ENCODE measurements at regions not wholly inside any gene's neighbourhood (a gene's known extent, or its start where the extent isn't known, plus 50 kb on each side); places are given as distances from the start of the nearest gene placed in this dataset.

DNA sequence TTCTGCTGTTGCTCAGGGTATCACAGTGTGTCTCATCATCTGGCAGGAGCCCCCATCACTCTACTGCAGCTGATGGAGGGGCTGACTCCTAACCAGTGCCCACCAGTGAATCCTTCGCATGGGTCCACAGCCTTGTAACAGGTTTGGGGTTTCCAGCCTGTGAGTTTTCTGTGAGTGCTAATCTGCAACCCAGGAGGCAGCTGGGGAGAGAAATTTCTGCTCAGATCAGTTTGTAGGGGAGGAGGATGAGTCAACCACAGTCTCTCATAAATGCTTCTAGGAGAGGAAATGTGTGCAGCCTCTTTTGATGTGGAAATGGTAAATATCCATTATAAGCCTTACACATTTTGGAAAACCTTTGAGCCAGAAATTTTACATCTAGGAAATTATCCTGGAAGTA lies 871.3 kb downstream of the AACS start:
- no peak for DNase-seq

DNA sequence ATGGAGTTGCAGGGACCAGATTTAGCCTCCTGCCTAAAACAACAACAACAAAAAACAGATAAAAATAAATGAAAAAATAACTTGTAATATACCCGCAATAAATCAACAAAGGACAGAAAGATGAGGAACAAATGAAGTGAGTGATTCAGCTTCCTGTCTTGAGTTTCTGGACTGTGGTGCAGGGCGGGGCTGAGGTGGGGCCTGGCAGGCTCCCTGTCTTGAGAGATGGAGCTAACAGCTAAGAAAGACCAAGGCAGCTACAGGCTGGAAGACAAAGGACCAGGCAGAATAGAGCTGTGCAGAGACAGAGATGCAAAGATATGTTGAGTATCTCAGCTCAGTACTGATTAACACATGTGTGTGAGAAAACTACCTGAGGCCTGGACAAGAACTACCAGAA lies 879.2 kb downstream of the AACS start:
- DNase-seq = no peak

DNA sequence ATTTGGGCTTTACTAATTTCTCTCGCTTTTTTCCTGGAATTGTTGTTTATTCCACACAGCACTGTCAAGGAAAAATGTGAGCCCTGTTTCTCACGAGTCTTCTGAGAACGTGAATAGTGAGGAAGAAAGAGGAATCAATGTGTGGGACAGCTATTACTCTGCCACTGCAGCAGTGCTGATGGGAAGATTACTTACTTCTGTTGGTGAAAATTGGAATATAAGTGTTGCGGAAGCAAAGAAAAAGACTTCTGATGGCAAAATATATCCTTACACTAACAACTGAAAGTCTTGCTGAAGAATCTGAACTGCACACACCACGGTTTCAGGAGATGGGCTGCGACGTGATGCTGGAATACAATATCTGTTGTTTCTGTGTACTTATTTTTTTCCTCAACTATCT lies 884.2 kb downstream of the AACS start:
- DNase-seq = no peak

DNA sequence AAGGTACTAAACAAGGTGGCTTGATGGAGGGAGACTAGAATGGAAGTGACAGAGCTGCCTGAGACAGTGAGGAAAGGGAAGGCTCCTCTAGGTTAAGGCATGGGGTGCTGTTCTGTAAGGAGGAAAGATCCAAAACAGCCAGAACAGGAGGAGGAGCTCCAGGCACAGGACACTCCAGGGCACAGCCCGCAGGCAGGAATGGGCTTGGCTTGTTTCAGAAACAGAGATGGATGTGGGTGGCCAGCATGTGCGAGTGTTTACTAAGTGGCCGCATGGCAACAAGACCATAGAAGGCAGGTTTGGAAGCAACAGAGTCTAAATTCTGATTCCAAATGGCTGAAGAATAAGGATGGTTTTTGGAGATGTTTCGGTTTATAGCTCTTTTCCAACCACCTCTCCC lies 889.1 kb downstream of the AACS start:
- no peak for DNase-seq

DNA sequence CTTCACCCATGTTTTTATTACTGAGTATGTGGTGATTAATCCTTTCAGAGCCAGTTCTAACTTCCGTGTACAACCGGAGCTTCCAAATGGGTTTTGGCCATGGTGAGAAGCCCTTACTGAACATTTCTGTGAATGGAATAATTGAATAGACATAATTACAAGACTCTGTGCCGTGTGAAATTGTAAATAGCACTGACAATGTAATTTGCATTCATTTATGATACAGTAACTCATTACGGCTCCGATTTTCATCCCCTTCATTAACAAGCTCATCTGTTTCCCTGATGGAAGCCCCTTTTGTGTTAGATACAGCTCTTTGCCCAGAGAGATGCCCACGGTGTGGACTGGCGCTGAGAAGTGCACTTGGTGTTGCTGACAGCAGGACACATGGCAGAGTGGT lies 891.0 kb downstream of the AACS start:
- no peak for DNase-seq

DNA sequence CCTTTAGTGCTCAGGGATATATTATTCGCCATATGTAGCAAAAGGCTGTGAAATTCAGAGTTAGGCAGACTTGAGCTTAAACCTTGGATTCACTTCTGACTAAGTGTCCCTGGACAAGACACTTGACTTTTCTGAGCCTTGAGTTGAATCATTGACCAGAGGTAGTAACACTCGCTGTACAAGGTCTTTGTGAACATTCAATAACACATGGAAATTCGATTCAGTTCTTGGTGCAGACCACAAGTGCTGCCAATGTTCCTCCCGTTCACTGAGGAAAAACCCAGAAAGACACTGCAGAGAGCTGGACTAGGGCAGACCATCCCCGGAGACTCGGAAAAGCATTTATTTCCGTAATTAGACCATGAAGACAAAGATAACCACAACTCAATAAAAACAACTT lies 901.4 kb downstream of the AACS start:
- DNase-seq = no peak

DNA sequence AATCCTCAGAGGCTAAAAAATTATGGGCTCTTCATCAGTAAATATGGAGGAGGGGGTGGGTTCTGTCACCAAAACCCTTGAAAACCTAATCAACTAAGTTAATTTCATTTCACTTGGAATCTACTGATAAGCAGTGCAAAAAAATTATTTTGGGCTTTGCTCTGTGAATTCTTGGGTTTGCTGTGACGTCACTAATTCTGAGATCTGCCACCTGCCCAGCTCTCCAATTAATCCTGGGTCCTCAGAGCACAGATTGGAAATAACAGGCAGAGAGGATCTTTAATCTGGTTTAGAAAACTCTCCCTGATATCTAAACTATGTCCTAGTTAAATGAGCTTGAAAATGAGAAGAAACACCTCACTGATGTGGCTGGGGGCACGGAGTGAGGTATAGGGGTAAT lies 903.2 kb downstream of the AACS start:
- DNase-seq = no peak

DNA sequence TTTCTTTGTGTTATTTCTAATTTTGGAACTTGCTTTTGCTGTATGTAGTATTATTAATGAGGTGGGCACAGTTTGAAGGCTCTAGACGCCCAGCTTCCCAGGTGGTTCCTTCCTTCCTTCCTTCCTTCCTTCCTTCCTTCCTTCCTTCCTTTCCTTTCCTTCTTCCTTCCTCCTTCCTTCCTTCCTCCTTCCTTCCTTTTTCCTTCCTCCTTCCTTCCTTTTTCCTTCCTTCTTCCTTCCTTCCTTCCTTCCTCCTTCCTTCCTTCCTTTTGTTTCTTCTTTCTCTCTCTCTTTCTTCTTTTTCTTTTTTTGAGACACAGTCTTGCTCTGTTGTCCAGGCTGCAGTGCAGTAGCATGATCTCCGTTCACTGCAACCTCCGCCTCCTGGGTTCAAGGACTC lies 906.7 kb downstream of the AACS start:
- DNase-seq = no peak

DNA sequence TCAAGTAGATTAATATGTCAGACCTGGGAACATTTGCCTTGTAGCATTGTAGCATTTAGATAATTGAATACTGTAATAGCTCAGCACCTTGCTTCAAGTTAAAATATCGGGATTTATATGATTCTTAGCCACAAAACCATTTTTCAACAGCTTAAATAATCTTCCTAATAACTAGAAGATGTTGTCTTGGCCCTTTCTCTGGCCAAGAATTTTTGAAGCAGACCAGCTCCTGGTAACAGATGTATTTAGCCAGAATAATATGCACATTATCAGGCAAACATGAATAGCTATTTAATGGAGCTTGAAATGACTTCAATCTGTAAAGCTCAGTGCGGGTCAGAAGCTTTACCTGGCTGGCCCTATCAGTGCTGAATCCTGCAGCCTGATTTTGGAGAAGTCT lies 913.1 kb downstream of the AACS start:
- no peak for DNase-seq

DNA sequence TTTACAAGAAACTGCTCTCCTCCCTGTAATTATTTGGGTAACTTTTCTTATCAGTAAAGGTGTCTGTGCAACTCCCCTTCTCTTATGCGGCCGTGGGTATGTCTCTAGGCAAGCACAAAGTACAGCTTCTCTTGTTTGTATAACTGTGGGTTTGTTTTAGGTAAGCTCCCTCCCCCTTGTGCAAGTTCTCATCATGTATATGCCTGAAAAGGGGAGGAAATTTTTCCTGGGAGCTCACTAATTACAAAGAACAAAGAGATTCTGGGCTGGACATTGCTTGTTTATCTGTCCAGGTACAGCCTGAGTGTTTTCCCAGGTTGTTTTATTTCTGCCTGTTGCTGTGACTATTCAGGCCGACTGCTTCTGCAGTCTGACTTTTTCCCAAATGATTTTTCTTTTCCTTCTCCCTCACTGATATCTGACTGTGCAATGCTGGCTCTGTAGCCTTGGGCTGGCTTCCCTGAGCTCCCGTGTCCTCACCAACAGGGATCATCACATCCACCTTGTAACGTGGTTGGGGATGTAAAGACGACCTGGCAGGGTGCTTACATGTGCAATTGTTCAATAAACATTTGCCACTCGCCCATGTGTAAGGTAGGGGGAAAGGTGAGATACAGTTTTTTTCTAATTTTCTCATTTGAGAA lies 916.5 kb downstream of the AACS start:
- no peak for DNase-seq

DNA sequence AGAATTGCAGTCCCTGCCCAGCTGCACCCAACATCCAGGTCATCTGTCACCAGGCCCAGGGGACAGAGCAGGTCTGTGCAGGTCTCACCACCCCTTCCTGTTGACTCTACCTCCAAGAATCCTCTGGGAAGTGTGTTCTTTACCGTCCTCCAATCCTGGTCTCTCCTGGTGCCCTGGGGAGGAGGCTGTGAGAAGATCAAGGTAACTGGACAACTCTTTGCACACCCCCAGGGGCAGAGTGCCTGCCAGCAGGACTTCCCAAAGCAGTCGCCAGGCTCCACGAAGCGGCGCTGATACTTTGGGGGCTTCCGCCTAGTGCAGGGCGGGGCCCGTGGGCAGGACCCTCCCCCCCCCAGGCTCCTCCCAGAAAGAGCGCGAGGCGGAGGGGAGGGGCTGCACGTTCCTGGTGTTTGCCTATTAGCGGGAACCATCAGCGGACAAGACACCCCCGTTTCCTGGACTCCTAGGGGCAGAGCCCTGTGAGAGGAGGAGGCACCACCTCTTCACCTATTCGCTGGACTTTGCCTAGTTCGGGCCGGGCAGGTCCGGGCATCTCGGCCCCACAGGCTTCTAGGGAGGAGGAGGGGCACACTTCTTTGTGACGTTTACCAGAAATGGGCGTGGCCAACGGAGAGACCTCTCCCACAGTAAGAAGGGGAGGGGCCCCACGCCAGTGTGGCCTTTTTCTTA lies 918.0 kb downstream of the AACS start:
- no peak for DNase-seq

DNA sequence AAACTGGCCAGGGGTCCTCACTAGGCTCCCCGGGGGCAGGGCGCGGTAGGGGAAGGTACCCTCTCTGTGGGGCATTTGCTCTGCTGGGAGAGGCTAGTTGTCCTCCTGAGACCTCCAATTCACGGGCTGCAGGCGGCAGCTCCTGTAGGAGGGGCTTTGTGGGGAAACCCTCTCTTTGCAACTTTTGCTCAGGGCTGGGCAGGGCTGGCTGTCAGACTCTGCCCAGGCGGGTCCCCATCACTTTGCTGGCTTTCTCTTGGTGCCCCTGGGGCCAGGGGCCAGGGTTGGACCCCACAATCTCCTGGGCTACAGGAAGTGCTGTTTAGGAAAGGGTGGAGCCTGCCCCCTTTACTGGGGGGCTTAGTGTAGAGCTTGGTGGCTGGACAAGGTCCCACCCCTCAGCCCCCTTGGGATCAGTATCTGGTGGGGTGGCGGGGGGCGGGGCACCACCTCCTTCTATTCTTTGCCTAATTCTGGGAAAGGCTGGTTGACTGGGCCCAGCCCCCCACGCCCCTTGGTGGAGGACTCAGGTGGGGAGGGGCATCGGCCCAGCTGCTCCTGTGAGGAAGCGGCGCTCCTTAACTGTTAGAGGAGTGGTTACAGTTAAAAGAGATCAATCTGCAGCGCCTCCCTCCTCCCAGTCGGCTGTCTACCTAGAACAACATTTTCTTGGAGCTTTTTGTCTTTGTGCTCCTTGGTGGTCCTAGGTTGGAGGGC lies 918.7 kb downstream of the AACS start:
- no peak for DNase-seq

DNA sequence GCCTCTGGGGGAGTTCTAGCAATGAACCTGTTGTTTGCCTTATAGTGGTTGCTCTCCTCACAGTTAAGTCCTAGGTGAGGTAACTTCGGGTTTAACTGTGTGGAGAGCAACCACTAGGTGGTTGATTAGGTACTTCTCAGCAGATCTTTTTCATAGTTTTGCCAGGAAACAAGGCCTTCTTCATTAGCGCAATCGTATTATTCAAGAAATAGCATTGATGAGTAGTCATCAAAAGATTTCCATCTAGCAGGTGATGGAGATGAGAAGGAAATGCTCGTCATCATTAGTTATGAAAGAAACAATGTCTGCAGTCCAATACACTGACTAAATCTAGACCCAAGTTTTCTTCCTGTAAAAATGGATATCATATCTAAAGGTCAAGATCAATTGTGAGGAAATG lies 923.3 kb downstream of the AACS start:
- no peak for DNase-seq

DNA sequence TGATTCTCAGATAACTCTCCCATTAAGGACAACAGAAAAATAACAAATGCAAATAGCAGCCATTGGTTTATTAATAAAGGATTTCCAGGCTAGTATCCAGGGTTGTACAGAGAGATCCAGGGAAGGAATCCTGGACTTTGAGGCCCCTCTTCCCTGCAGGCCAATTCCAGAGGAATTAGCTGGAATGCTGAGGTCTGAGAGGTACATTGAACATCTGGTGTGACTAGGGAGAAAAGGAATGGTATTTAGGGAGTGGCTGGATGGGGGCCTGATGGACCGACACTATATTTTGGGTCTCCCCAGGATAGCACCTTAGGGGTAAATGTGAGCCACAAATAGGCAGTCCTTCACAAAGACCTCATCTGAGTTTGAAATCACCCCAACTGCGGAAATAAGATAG lies 924.5 kb downstream of the AACS start:
- DNase-seq = no peak

DNA sequence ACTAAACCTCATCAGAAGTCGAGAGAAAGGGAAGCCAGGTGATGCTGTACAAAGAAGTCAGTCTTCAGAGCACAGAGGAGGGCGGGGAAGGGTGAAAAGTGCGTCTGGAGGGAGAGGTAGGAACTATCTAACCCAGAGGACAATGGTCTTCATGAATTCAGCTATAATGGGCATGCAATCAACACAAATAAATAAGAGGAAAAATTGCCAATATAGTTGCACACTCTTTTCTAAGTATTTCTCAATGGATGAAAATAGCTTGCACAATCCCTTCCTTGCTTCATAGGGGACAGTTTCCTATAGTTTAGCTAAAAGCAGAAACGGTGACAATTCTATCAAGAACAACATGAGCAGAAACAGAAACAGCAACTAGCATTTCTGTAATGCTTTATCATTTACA lies 931.2 kb downstream of the AACS start:
- no peak for DNase-seq

DNA sequence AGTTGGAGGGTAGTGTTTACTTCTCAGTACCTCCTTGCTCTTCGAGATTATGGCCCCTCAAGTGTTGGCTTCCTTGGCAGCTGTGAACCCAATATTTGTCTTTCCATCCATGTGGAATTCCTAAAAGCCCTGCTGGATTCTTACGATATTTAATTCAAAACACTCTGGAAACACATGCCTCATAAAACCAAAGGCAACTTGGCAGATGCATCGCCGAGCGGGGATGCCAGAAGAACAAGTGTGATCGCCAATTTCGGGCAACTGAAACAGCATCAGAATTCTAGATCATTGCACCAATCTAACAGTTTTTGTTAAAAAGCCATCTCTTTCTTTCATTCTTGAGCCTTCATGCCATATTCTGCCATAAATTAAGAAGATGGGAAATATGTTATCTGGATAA lies 934.4 kb downstream of the AACS start:
- DNase-seq = no peak

DNA sequence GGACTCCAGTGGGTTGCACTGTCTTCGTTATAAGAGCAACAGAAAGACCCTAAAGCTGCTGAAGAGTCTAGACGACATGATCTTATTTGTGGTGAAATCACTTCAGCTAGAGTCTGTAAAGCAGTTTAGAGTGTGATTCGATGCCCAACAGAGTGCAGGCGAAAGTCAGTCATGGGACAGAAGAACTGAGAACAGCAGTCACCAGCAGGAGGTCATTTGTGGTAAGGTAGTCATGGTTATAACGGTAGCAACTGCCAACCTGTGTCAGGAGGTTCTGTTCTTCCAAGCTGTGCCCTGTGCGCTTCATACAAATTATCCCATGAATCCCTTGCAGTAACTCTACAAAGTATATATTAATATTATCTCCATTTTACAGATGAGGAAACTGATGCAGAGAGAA lies 954.1 kb downstream of the AACS start:
- DNase-seq = no peak

DNA sequence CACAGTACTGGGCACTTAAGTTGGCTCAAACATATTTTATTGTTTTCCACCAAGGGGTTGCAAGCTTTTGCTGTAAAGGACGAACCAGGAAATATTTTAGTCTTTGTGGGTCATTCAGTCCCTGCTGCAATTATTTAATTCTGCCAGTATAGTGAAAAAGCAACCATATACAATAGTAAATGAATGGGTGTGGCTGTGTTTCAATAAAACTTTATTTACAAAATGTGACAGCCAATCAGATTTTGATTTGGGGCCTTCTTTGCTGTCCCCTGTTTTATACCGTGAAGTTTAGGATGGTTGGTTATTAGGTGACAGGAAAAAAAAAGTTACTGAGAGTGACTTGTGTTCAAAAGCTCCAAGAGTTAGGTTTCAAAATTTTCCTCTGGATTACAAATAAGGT lies 956.4 kb downstream of the AACS start:
- DNase-seq = no peak

DNA sequence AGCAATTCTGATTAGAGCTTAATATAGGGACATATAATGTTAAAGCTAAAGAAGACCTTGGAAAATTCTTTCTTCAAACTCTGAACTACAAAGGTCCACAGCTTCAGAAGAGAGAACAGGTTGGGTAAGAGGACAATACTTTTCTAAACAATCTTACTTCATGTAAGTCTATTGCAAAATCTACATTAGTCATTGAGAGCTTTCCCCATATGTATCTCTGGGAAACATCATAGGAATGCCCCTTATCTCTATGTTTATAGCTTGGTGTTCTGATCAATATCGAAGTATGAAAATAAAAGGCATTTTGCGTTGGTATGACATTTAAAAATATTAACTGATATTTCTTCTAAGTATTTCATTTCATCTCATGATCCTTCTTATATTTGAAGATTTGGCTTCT lies 962.6 kb downstream of the AACS start:
- no peak for DNase-seq

DNA sequence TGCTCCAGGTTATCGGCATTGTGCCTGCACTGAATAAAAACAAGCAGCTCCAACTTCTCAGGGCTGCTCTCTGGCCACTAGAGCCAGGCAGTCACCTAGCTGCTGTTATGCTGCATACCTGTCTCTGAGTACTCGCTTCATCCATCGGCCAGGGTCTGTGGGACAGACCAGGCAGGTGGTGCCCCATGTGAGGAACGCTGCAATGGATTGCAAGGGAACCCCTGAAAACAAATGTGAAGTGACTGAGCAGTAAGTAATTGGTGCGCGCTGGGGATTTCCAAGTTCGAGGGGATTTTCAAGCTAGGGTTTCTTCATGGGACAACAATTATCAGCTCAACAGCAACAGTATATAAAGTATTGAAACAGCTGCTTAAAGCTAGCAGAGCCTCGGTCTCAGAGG lies 965.3 kb downstream of the AACS start:
- no peak for DNase-seq

DNA sequence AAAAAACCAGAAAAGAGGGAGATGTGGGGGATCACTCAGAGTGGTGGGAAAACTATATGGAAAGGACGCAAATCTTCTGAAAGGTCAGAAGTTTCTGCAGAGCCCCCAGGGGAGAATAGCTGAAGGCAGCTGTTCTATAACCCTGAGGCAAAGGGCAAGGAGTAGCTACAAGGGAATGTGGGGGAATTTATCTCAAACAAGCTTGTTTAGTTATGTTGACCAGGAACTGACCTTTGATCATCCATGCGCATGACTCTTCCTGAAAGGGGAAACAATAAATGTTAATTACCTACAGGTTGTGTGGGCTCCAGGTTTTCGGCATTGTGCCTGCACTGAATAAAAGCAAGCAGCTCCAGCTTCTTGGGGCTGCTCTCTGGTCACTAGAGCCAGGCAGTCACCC lies 968.5 kb downstream of the AACS start:
- no peak for DNase-seq

DNA sequence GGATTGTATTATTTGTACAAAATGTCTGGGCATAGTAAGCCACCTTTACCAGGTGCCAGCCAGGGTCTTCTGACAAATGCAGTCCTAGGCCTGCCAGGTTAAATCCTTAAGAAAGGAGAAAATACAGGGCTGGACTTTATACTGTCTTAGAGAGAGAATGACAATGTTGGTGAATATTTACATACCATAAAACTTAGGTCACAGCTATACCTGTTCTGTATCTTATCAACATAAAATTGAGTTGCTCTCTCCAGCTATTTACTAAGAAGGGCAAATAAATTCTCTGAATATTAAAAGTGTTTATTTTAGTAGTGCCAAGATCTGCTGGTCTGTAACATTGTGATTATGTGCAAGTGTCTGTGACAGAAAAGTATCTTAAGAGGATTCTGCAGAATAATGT lies 971.1 kb downstream of the AACS start:
- no peak for DNase-seq

DNA sequence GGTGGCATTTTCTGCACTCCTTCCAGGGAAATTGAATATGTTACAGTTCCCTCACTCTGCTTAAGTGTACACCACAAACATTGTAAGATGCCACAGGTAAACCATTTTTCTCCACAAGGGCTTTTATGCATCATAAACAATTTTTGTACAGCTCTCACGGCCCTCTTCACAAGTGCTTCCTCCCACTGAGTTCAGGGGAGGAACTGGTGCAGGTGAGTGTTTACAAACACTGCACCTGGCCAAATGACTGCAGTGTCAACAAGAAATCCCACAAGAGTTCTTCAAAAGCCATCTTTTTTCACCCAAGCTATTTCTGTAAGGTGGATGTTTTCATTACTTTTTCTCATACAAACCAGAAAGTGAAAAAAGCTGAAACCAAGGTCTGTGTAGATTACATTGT lies 973.2 kb downstream of the AACS start:
- no peak for DNase-seq

DNA sequence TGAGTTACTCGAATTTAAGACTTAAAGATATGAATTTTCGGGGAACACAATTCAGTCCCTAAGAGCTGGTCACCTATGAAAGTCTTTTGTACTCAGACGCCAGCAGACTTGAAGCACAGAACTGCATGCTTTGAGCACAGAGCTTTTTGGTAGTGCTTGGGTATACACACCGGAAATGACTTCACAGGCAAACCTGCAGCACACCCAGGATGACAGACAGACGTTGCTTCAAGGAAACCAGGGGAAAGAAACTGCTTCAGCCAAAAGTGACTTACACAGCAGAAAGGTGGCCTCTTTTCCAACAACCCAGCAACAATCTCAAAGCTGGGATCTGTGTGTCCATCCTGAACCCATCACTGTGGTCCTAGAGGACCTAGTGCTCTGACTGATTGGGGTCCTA lies 975.1 kb downstream of the AACS start:
- no peak for DNase-seq

DNA sequence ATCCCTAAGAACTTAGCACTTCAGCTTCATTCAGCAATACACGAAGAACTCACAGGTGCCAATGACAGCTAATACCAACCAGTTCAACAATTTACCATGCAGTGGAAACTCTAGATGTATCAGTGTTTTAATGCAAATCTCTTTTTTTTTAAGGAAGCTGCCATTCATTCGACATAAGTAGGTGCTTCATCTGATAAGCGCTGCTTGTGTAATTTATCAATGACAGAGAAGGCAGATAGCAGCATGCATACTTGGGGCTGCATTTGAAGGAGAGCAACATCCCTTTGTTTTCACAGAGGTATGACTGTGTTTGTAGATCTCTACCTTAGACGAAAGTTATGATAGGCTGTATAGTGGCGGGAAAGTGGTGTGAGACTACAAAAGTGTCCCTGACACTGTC lies 977.1 kb downstream of the AACS start:
- no peak for DNase-seq

Data from activated CD4-positive, alpha-beta T cell treated with anti-CD3 and anti-CD28 coated beads, Interleukin-2, amount 50 U/mL, for 4 hours (primary cell).